Naive thymus-derived CD8-positive, alpha-beta T cell (primary cell): ENCODE measurements at regions not wholly inside any gene's neighbourhood (a gene's known extent, or its start where the extent isn't known, plus 50 kb on each side); places are given as distances from the start of the nearest gene placed in this dataset.
A peak's percentile ranks its signal among the peaks of the same experiment; 100 is the strongest.

Experiments used
- ATAC-seq, 2 donors: fragments of 150-1000 bp; cut with Tn5 transposase in 1 of 2; sonication (Bioruptor Pico), chemical (Tn5 transposase) in 1 of 2; 1 replicate in 1 of 2; 2 replicates in 1 of 2; pipeline ENCODE4 v1.10.0; 2021; ENCODE audit warnings: mild to moderate bottlenecking in 2 of 2, moderate library complexity in 2 of 2
- POLR2A ChIA-PET: fragments of 350-600 bp; sonication (Branson Sonifier 250); formaldehyde crosslinking; loops from one replicate; lab custom pipeline; 2021; ENCODE audit warnings: antibody characterized with exemption; lab: Charles Lee
- DNase-seq, 10 donors: peaks; one replicate each; pipeline versions ENCODE4 v3.0.0 to v3.0.0-alpha.2; 2020 to 2022
- H3K27ac Mint-ChIP-seq, 10 donors: one replicate each; pipeline ENCODE4 v1.8.0; 2020 to 2022; ENCODE audit warnings: mild to moderate bottlenecking in 10 of 10, mixed read lengths in 10 of 10, moderate library complexity in 4 of 10, inconsistent platforms in 1 of 10
- H3K27me3 Mint-ChIP-seq, 5 donors: one replicate each; pipeline ENCODE4 v1.8.0; 2021 to 2022; ENCODE audit warnings: mixed read lengths in 5 of 5
- H3K36me3 Mint-ChIP-seq, 3 donors: one replicate each; pipeline ENCODE4 v1.8.0; 2020 to 2022; ENCODE audit warnings: mixed read lengths in 3 of 3, mild to moderate bottlenecking in 2 of 3, inconsistent platforms in 1 of 3
- H3K4me1 Mint-ChIP-seq, 4 donors: one replicate each; pipeline ENCODE4 v1.8.0; 2021 to 2022; ENCODE audit warnings: mixed read lengths in 4 of 4
- H3K4me3 Mint-ChIP-seq, 10 donors: one replicate each; pipeline ENCODE4 v1.8.0; 2020 to 2022; ENCODE audit warnings: mild to moderate bottlenecking in 10 of 10, mixed read lengths in 10 of 10, moderate library complexity in 6 of 10, inconsistent platforms in 1 of 10
- H3K9me3 Mint-ChIP-seq, 9 donors: one replicate each; pipeline ENCODE4 v1.8.0; 2020 to 2022; ENCODE audit warnings: mixed read lengths in 9 of 9, mild to moderate bottlenecking in 3 of 9, inconsistent platforms in 1 of 9, moderate library complexity in 1 of 9

DNA sequence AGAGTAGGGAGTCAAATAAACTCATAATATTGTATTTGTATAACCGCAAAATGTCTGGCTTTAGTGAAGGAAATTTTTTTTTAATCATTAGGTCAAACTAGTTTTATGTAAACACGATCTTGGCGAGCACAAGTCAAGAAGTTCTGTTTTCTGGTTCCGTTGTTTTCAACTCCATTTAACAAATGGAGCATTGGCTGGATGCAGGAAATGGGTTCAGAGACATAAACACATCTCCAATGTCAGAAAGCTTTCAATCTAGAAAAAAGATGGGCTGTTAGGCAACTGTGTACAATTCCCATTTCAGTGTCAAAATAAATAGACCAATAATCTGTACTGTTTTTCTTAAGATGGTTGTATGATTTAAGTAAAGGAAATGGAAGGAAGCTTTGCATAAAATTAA lies 292.8 kb downstream of the TBL1XR1 start:
- H3K27me3 Mint-ChIP-seq, result peaks cover 5 to 23% (median 11%) of the 10 kb centered on the region in 5 donors
- H3K9me3 Mint-ChIP-seq, result no peaks in the 10 kb centered on the region
- ATAC-seq (no peak), DNase-seq (no peak)
- H3K27ac Mint-ChIP-seq, result no peak overlapping the region
- no peaks in the 10 kb centered on the region for H3K4me1 Mint-ChIP-seq
- H3K36me3 Mint-ChIP-seq, result no peaks in the 10 kb centered on the region
- no peak overlapping the region for H3K4me3 Mint-ChIP-seq
- POLR2A ChIA-PET, result no interaction called here

DNA sequence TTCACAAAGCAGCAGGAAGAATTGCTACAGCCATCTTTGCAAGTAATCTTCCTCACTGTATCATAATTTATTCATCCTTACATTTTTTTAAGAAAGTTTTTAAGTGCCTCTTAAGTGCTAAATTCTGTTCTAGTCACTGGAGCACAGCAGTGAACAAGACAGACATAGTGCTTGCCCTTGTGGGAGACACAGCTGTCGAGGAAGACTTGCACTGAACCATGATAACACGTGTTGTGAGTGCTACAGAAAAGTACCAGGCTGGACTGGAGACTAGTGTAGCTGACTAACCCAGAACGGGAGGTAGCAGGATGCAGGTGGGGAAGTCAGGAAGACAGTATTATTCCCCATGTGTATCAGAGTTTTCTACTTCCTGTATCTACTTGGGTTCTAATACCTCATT lies 300.6 kb downstream of the TBL1XR1 start:
- no peak for DNase-seq
- POLR2A ChIA-PET, result no interaction called here
- Mint-ChIP-seq H3K4me1 (no peaks in the 10 kb centered on the region), H3K36me3 (no peaks in the 10 kb centered on the region), H3K27me3 (peaks cover 12 to 65% (median 32%) of the 10 kb centered on the region in 5 donors), H3K4me3 (no peak overlapping the region), H3K27ac (no peak overlapping the region), H3K9me3 (peaks cover 0 to 13% (median 3%) of the 10 kb centered on the region in 9 donors)
- no peak for ATAC-seq

- POLR2A ChIA-PET, result no interaction called here
- no peaks in the 10 kb centered on the region for H3K36me3 Mint-ChIP-seq
- DNase-seq, result no peak
Observed at GRCh38 chr3:176896165-176896564, 301.1 kb downstream of the TBL1XR1 start.

DNA sequence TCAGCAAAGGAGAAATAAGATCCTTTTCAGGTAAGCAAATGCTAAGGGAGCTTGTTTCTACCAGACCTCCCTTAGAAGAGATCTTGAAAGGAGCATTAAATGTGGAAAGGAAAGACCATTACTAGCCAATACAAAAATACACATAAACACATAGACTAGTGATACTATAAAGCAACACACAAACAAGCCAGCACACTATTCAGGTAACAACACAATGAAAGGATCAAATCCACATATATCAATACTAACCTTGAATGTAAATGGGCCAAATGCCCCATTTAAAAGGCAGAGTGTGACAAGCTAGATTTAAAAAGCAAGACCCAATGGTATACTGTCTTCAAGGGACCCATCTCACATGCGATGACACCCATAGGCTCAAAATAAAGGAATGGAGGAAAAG lies 317.6 kb downstream of the TBL1XR1 start:
- Mint-ChIP-seq H3K36me3 (peaks cover 0 to 5% (median 2%) of the 10 kb centered on the region in 3 donors), H3K4me1 (no peaks in the 10 kb centered on the region), H3K4me3 (no peak overlapping the region), H3K27ac (no peak overlapping the region), H3K27me3 (peaks cover 15 to 29% (median 24%) of the 10 kb centered on the region in 5 donors), H3K9me3 (peaks cover 0 to 25% (median 7%) of the 10 kb centered on the region in 9 donors)
- POLR2A ChIA-PET, result no interaction called here
- DNase-seq (no peak), ATAC-seq (no peak)

More at GRCh38 chr3:176896165-176896564, 301.1 kb downstream of the TBL1XR1 start:
- Mint-ChIP-seq H3K4me1 (no peaks in the 10 kb centered on the region), H3K4me3 (no peak overlapping the region), H3K27ac (no peak overlapping the region), H3K9me3 (peaks cover 0 to 13% (median 3%) of the 10 kb centered on the region in 9 donors), H3K27me3 (peaks cover 12 to 65% (median 32%) of the 10 kb centered on the region in 5 donors)
- ATAC-seq, result no peak

DNA sequence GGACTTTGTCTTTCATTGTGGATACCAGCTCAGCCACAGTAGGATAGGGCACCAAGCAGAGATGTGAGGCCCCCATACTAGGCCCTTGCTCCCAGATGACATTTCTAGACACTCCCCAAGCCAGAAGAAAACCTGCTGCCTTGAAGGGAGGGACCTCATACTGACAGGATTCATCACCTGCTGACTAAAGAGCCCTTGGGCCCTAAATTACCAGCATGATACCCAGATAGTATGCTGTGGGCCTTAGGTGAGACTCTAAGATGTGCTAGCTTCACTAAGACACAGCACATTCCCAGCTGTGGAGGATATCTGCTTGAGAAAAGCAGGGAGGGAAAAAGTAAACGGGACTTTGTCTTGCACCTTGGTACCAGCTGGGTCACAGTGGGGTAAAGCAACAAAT lies 324.0 kb downstream of the TBL1XR1 start:
- POLR2A ChIA-PET, result no interaction called here
- H3K27ac Mint-ChIP-seq, result peak overlapping the region in 2 of 10 donors; percentile 10 to 15
- ATAC-seq (no peak), DNase-seq (no peak)
- H3K4me3 Mint-ChIP-seq, result no peak overlapping the region
- peaks cover 0 to 18% (median 5%) of the 10 kb centered on the region in 5 donors for H3K27me3 Mint-ChIP-seq
- H3K4me1 Mint-ChIP-seq, result peaks cover 0 to 8% (median 5%) of the 10 kb centered on the region in 4 donors
- H3K9me3 Mint-ChIP-seq, result peaks cover 0 to 26% (median 3%) of the 10 kb centered on the region in 9 donors
- H3K36me3 Mint-ChIP-seq, result peaks cover 0 to 10% (median 5%) of the 10 kb centered on the region in 3 donors

GRCh38 chr3:176872771-176873209 lies 324.5 kb downstream of the TBL1XR1 start:
- peaks cover 0 to 13% (median 4%) of the 10 kb centered on the region in 5 donors for H3K27me3 Mint-ChIP-seq
- DNase-seq (peak; percentile 5 to 76 (median 48)), ATAC-seq (peak; percentile 86 to 88)
- POLR2A ChIA-PET, result interaction anchor here (1.2 kb wide), 1 partner anchor 325 kb away, joined by 3 read pairs; the partner anchor contains the start of gene TBL1XR1
- peaks cover 0 to 26% (median 3%) of the 10 kb centered on the region in 9 donors for H3K9me3 Mint-ChIP-seq
- peaks cover 0 to 8% (median 5%) of the 10 kb centered on the region in 4 donors for H3K4me1 Mint-ChIP-seq
- no peak overlapping the region for H3K4me3 Mint-ChIP-seq
- peak overlapping the region in 3 of 10 donors; percentile 15 to 25 (median 21) for H3K27ac Mint-ChIP-seq
- H3K36me3 Mint-ChIP-seq, result peaks cover 0 to 10% (median 5%) of the 10 kb centered on the region in 3 donors

DNA sequence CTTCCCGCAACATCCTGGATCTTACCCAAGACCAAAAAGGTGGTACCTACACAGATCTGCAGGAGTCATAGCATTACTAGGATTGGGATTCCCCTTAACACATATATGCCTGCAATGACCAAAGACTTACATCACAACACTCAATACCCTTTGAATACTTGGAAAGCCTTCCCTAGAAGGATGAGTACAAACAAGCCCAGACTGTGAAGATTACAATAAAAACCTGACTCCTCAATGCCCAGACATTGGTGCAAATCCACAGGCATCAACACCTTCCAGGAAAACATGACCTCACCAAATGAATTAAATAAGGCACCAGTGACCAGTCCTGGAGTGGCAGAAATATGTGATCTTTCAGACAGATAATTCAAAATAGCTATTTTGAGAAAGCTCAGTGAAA lies 326.8 kb downstream of the TBL1XR1 start:
- peaks cover 0 to 11% (median 0%) of the 10 kb centered on the region in 5 donors for H3K27me3 Mint-ChIP-seq
- POLR2A ChIA-PET, result no interaction called here
- ATAC-seq (no peak), DNase-seq (no peak)
- H3K36me3 Mint-ChIP-seq, result peaks cover 0 to 5% (median 2%) of the 10 kb centered on the region in 3 donors
- peaks cover 0 to 8% (median 5%) of the 10 kb centered on the region in 4 donors for H3K4me1 Mint-ChIP-seq
- H3K4me3 Mint-ChIP-seq, result no peak overlapping the region
- peaks cover 0 to 22% (median 3%) of the 10 kb centered on the region in 9 donors for H3K9me3 Mint-ChIP-seq
- H3K27ac Mint-ChIP-seq, result no peak overlapping the region

- POLR2A ChIA-PET, result no interaction called here
- ATAC-seq, result no peak
- Mint-ChIP-seq H3K9me3 (peaks cover 0 to 22% (median 3%) of the 10 kb centered on the region in 9 donors), H3K4me1 (peaks cover 0 to 7% (median 4%) of the 10 kb centered on the region in 4 donors), H3K4me3 (no peak overlapping the region), H3K27me3 (peaks cover 0 to 11% (median 0%) of the 10 kb centered on the region in 5 donors), H3K27ac (peak overlapping the region in 2 of 10 donors; percentile 10 to 77), H3K36me3 (peaks cover 0 to 5% (median 2%) of the 10 kb centered on the region in 3 donors)
- no peak for DNase-seq
Observed at GRCh38 chr3:176867681-176868663, 329.3 kb downstream of the TBL1XR1 start.

- no peak overlapping the region for H3K4me3 Mint-ChIP-seq
- ATAC-seq (no peak), DNase-seq (no peak)
- POLR2A ChIA-PET, result no interaction called here
- no peaks in the 10 kb centered on the region for H3K36me3 Mint-ChIP-seq
- H3K27ac Mint-ChIP-seq, result no peak overlapping the region
- H3K9me3 Mint-ChIP-seq, result peaks cover 0 to 2% (median 0%) of the 10 kb centered on the region in 9 donors
- peaks cover 0 to 7% (median 2%) of the 10 kb centered on the region in 5 donors for H3K27me3 Mint-ChIP-seq
- H3K4me1 Mint-ChIP-seq, result no peaks in the 10 kb centered on the region
Observed at GRCh38 chr3:176861137-176861536, 336.1 kb downstream of the TBL1XR1 start.

DNA sequence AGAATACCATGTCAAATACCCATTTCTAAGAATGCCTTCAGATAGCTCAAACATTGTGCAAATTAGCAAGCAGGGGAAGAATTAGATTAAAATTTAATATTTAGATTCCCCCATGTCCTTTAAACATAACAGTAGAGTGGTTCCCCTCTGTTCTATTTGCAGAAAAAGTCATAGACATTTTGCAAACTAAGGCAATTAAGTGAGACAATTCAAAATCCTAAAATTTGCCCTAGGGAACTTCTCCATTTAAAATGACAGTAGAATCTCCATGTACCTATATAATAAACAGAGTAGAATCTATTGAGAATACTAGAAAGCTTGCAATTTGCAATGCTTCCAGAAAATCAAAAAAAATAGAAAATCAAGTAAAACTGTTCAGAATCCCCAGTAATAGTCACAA lies 340.6 kb downstream of the TBL1XR1 start:
- no peaks in the 10 kb centered on the region for H3K9me3 Mint-ChIP-seq
- no peak for DNase-seq
- POLR2A ChIA-PET, result no interaction called here
- no peak overlapping the region for H3K27ac Mint-ChIP-seq
- ATAC-seq, result no peak
- no peaks in the 10 kb centered on the region for H3K4me1 Mint-ChIP-seq
- no peaks in the 10 kb centered on the region for H3K36me3 Mint-ChIP-seq
- peaks cover 0 to 11% (median 2%) of the 10 kb centered on the region in 5 donors for H3K27me3 Mint-ChIP-seq
- no peak overlapping the region for H3K4me3 Mint-ChIP-seq

GRCh38 chr3:176855901-176856486 lies 341.3 kb downstream of the TBL1XR1 start:
- Mint-ChIP-seq H3K27me3 (peaks cover 0 to 11% (median 2%) of the 10 kb centered on the region in 5 donors), H3K36me3 (no peaks in the 10 kb centered on the region), H3K4me1 (no peaks in the 10 kb centered on the region), H3K27ac (no peak overlapping the region), H3K9me3 (no peaks in the 10 kb centered on the region), H3K4me3 (no peak overlapping the region)
- DNase-seq (no peak), ATAC-seq (no peak)
- POLR2A ChIA-PET, result no interaction called here

DNA sequence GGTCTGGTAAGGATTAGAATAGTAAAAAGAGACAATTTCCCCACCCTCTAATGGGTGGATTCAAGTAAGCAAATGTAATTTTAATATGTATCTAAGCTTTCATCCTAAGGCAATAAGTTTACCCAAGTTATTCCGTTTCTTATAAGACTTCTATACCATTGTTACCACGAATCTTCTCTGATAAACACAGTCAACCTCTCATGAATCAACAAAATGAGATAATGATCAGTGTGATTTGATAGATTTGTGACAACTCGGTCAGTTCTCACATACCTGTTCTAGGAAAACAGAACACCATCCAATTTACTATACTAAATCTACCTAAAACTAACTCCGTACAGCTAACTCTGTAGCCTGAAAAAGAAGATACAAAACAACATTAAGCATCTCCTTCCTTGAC lies 342.1 kb downstream of the TBL1XR1 start:
- no peak overlapping the region for H3K4me3 Mint-ChIP-seq
- H3K4me1 Mint-ChIP-seq, result no peaks in the 10 kb centered on the region
- H3K27ac Mint-ChIP-seq, result no peak overlapping the region
- H3K9me3 Mint-ChIP-seq, result no peaks in the 10 kb centered on the region
- POLR2A ChIA-PET, result no interaction called here
- no peak for ATAC-seq
- peaks cover 0 to 11% (median 2%) of the 10 kb centered on the region in 5 donors for H3K27me3 Mint-ChIP-seq
- no peaks in the 10 kb centered on the region for H3K36me3 Mint-ChIP-seq
- no peak for DNase-seq
